HEK293 (cell line): ENCODE measurements at regions not wholly inside any gene's neighbourhood (a gene's known extent, or its start where the extent isn't known, plus 50 kb on each side); places are given as distances from the start of the nearest gene placed in this dataset.

Source experiments
- CTCF ChIA-PET: fragments of 350-600 bp; formaldehyde crosslinking; extraction: SDS; loops from one replicate; lab custom pipeline; 2021; ENCODE audit warnings: antibody characterized with exemption; lab: Yijun Ruan, JAX
- POLR2A ChIA-PET: fragments of 300-600 bp; formaldehyde crosslinking; extraction: SDS; loops from one replicate; lab custom pipeline; 2020; ENCODE audit warnings: antibody characterized with exemption, inconsistent platforms; lab: Yijun Ruan, JAX
- H3K27ac ChIP-seq: fragments of 200-500 bp; sonication (Bioruptor generic); 2 replicates; pipeline ENCODE4 v1.5.1; 2014; ENCODE audit warnings: low read depth, low read length, control low read depth, inconsistent platforms; ENCODE audit errors: extremely low read depth
- H3K36me3 ChIP-seq, 2 experiments: fragments of 200-500 bp in 1 of 2; sonication (Bioruptor generic) in 1 of 2; 1 replicate in 1 of 2; 2 replicates in 1 of 2; pipeline ENCODE4 v1.5.1; 2014 to 2017; ENCODE audit warnings: inconsistent platforms in 2 of 2, low read length in 2 of 2; ENCODE audit not compliant: control insufficient read depth in 2 of 2, insufficient read depth in 1 of 2
- H3K4me1 ChIP-seq: fragments of 200-500 bp; sonication (Bioruptor generic); 2 replicates; pipeline ENCODE4 v1.5.1; 2014; ENCODE audit warnings: mild to moderate bottlenecking, low read length, inconsistent platforms; ENCODE audit not compliant: control insufficient read depth, insufficient read depth
- H3K4me3 ChIP-seq: 2 replicates; pipeline ENCODE4 v1.5.1; 2011; ENCODE audit warnings: low read depth, mild to moderate bottlenecking, control low read depth, low read length, moderate library complexity
- H3K9me3 ChIP-seq: fragments of 200-500 bp; sonication (Bioruptor generic); 2 replicates; pipeline ENCODE4 v1.5.1; 2014; ENCODE audit warnings: low read depth, low read length, inconsistent platforms; ENCODE audit not compliant: control insufficient read depth, insufficient read depth
- GLI2 ChIP-seq: fragments of 450-650 bp; formaldehyde crosslinking; IDR thresholded peaks from 2 replicates; pipeline ENCODE4; 2017; ENCODE audit warnings: missing biosample characterization, missing genetic modification characterization, low read depth, borderline replicate concordance
- KLF16 ChIP-seq: fragments of 450-650 bp; formaldehyde crosslinking; IDR thresholded peaks from 2 replicates; pipeline ENCODE4 v1.5.1; 2017; ENCODE audit warnings: missing biosample characterization, missing genetic modification characterization
- MYNN ChIP-seq: fragments of 450-650 bp; formaldehyde crosslinking; IDR thresholded peaks from 2 replicates; pipeline ENCODE4 v1.5.1; 2016; ENCODE audit warnings: missing biosample characterization, missing genetic modification characterization, borderline replicate concordance
- OSR2 ChIP-seq: fragments of 450-650 bp; formaldehyde crosslinking; IDR thresholded peaks from 2 replicates; pipeline ENCODE4 v1.5.1; 2016; ENCODE audit warnings: missing biosample characterization, missing genetic modification characterization
- SP7 ChIP-seq: fragments of 450-650 bp; formaldehyde crosslinking; IDR thresholded peaks from 2 replicates; pipeline ENCODE4 v1.5.1; 2016; ENCODE audit warnings: missing biosample characterization, missing genetic modification characterization
- ZBTB17 ChIP-seq: fragments of 450-650 bp; formaldehyde crosslinking; IDR thresholded peaks from 2 replicates; pipeline ENCODE4 v1.5.1; 2016; ENCODE audit warnings: missing biosample characterization, missing genetic modification characterization
- ZBTB20 ChIP-seq: fragments of 450-650 bp; formaldehyde crosslinking; IDR thresholded peaks from 2 replicates; pipeline ENCODE4 v1.5.1; 2016; ENCODE audit warnings: missing biosample characterization, missing genetic modification characterization
- ZBTB7A ChIP-seq: fragments of 450-650 bp; formaldehyde crosslinking; IDR thresholded peaks from 2 replicates; pipeline ENCODE4 v1.5.1; 2016; ENCODE audit warnings: low read depth, missing biosample characterization, missing genetic modification characterization
- ZBTB8A ChIP-seq: fragments of 450-650 bp; formaldehyde crosslinking; IDR thresholded peaks from 2 replicates; pipeline ENCODE4 v1.5.1; 2016; ENCODE audit warnings: missing biosample characterization, missing genetic modification characterization
- ZNF133 ChIP-seq: fragments of 450-650 bp; formaldehyde crosslinking; IDR thresholded peaks from 2 replicates; pipeline ENCODE4 v1.5.1; 2016; ENCODE audit warnings: missing biosample characterization, missing genetic modification characterization
- ZNF23 ChIP-seq: fragments of 450-650 bp; formaldehyde crosslinking; IDR thresholded peaks from 2 replicates; pipeline ENCODE4 v1.5.1; 2016; ENCODE audit warnings: missing biosample characterization, missing genetic modification characterization, borderline replicate concordance
- ZNF239 ChIP-seq: fragments of 450-650 bp; formaldehyde crosslinking; IDR thresholded peaks from 2 replicates; pipeline ENCODE4 v1.5.1; 2016; ENCODE audit warnings: missing biosample characterization, missing genetic modification characterization
- ZNF24 ChIP-seq: fragments of 450-650 bp; formaldehyde crosslinking; IDR thresholded peaks from 2 replicates; pipeline ENCODE4 v1.5.1; 2016; ENCODE audit warnings: missing biosample characterization, missing genetic modification characterization
- ZNF391 ChIP-seq: fragments of 450-650 bp; formaldehyde crosslinking; IDR thresholded peaks from 2 replicates; pipeline ENCODE4 v1.5.1; 2016; ENCODE audit warnings: low read depth, missing biosample characterization, missing genetic modification characterization, borderline replicate concordance
- ZNF394 ChIP-seq: fragments of 450-650 bp; formaldehyde crosslinking; IDR thresholded peaks from 2 replicates; pipeline ENCODE4 v1.5.1; 2016; ENCODE audit warnings: missing biosample characterization, missing genetic modification characterization, mild to moderate bottlenecking, moderate library complexity, borderline replicate concordance
- ZNF473 ChIP-seq: fragments of 450-650 bp; formaldehyde crosslinking; IDR thresholded peaks from 2 replicates; pipeline ENCODE4 v1.5.1; 2017; ENCODE audit warnings: missing biosample characterization, missing genetic modification characterization
- ZNF549 ChIP-seq: fragments of 450-650 bp; IDR thresholded peaks from 2 replicates; pipeline ENCODE4 v1.5.1; 2018; ENCODE audit warnings: missing biosample characterization, missing genetic modification characterization, mild to moderate bottlenecking, inconsistent platforms, moderate library complexity
- ZNF629 ChIP-seq: fragments of 450-650 bp; formaldehyde crosslinking; IDR thresholded peaks from 2 replicates; pipeline ENCODE4 v1.5.1; 2017; ENCODE audit warnings: missing biosample characterization, missing genetic modification characterization
- ZNF654 ChIP-seq: fragments of 450-650 bp; formaldehyde crosslinking; IDR thresholded peaks from 2 replicates; pipeline ENCODE4 v1.5.1; 2016; ENCODE audit warnings: low read depth, missing biosample characterization, missing genetic modification characterization
- ZNF768 ChIP-seq: fragments of 450-650 bp; formaldehyde crosslinking; IDR thresholded peaks from 2 replicates; pipeline ENCODE4 v1.5.1; 2018; ENCODE audit warnings: missing biosample characterization, mild to moderate bottlenecking, missing genetic modification characterization
- ZNF792 ChIP-seq: fragments of 450-650 bp; formaldehyde crosslinking; IDR thresholded peaks from 2 replicates; pipeline ENCODE4 v1.5.1; 2016; ENCODE audit warnings: missing biosample characterization, missing genetic modification characterization
- TF ChIP-seq, protein P1 (sequence below): fragments of 450-650 bp; formaldehyde crosslinking; conservative IDR thresholded peaks from 2 replicates; pipeline ENCODE4 v1.5.1; 2016; ENCODE audit warnings: low read depth, missing biosample characterization, missing genetic modification characterization
- TF ChIP-seq, protein P2 (sequence below): fragments of 450-650 bp; formaldehyde crosslinking; IDR thresholded peaks from 2 replicates; pipeline ENCODE4 v1.5.1; 2016; ENCODE audit warnings: missing biosample characterization, missing genetic modification characterization
- TF ChIP-seq, protein P3 (sequence below): fragments of 450-650 bp; formaldehyde crosslinking; IDR thresholded peaks from 2 replicates; pipeline ENCODE4 v1.5.1; 2016; ENCODE audit warnings: missing biosample characterization, missing genetic modification characterization

DNA sequence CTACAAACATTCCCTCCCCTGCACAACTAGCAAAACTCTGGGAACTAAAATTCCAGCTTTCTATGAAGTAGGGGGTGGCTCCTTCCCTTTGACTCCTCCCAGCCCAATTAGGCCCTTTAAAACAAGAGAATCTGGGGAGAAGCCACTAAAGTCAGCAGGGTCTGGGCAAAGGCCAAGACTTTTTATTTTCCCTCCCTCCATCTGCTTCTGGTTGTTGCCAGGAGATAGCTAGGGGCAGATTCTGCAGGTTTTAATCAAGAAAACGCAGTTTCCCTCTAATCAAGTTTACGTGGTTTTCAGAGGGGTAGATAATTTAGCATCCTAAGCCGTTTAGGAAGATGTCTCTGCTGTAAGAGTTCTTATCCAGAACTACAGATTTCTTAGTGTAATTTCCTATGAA is 114.5 kb upstream of the CDH6 start:
- TF ChIP-seq GLI2 (no peak), ZNF391 (no peak), ZBTB7A (tag by site-specific recombination) (no peak), SP7 (tag by site-specific recombination) (no peak), KLF16 (no peak), ZNF629 (tag by site-specific recombination) (no peak), ZNF792 (tag by site-specific recombination) (no peak), OSR2 (tag by site-specific recombination) (no peak), ZNF239 (tag by site-specific recombination) (no peak), ZNF473 (tag by site-specific recombination) (no peak), ZNF23 (tag by site-specific recombination) (no peak), MYNN (tag by site-specific recombination) (no peak), ZNF549 (tag by site-specific recombination) (no peak), ZBTB17 (tag by site-specific recombination) (no peak), ZBTB20 (tag by site-specific recombination) (no peak), ZBTB8A (tag by site-specific recombination) (no peak)
- TF ChIP-seq, protein P1, sequence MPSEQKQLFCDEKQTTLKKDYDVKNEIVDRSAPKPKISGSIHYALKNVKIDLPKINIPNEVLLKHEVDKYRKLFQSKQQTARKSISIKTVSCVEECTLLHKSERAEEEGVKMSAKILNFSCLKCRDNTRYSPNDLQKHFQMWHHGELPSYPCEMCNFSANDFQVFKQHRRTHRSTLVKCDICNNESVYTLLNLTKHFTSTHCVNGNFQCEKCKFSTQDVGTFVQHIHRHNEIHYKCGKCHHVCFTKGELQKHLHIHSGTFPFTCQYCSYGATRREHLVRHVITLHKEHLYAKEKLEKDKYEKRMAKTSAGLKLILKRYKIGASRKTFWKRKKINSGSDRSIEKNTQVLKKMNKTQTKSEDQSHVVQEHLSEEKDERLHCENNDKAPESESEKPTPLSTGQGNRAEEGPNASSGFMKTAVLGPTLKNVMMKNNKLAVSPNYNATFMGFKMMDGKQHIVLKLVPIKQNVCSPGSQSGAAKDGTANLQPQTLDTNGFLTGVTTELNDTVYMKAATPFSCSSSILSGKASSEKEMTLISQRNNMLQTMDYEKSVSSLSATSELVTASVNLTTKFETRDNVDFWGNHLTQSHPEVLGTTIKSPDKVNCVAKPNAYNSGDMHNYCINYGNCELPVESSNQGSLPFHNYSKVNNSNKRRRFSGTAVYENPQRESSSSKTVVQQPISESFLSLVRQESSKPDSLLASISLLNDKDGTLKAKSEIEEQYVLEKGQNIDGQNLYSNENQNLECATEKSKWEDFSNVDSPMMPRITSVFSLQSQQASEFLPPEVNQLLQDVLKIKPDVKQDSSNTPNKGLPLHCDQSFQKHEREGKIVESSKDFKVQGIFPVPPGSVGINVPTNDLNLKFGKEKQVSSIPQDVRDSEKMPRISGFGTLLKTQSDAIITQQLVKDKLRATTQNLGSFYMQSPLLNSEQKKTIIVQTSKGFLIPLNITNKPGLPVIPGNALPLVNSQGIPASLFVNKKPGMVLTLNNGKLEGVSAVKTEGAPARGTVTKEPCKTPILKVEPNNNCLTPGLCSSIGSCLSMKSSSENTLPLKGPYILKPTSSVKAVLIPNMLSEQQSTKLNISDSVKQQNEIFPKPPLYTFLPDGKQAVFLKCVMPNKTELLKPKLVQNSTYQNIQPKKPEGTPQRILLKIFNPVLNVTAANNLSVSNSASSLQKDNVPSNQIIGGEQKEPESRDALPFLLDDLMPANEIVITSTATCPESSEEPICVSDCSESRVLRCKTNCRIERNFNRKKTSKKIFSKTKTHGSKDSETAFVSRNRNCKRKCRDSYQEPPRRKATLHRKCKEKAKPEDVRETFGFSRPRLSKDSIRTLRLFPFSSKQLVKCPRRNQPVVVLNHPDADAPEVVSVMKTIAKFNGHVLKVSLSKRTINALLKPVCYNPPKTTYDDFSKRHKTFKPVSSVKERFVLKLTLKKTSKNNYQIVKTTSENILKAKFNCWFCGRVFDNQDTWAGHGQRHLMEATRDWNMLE: no peak
- TF ChIP-seq, protein P2, sequence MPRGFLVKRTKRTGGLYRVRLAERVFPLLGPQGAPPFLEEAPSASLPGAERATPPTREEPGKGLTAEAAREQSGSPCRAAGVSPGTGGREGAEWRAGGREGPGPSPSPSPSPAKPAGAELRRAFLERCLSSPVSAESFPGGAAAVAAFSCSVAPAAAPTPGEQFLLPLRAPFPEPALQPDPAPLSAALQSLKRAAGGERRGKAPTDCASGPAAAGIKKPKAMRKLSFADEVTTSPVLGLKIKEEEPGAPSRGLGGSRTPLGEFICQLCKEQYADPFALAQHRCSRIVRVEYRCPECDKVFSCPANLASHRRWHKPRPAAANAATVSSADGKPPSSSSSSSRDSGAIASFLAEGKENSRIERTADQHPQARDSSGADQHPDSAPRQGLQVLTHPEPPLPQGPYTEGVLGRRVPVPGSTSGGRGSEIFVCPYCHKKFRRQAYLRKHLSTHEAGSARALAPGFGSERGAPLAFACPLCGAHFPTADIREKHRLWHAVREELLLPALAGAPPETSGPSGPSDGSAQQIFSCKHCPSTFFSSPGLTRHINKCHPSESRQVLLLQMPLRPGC: no peak
- H3K4me3 ChIP-seq: no peak overlapping the region
- ChIA-PET CTCF (no interaction called here), POLR2A (no interaction called here)
- no peak overlapping the region for H3K27ac ChIP-seq
- H3K4me1 ChIP-seq: no peaks in the 10 kb centered on the region
- no peaks in the 10 kb centered on the region for H3K36me3 ChIP-seq
- H3K9me3 ChIP-seq: no peaks in the 10 kb centered on the region

DNA sequence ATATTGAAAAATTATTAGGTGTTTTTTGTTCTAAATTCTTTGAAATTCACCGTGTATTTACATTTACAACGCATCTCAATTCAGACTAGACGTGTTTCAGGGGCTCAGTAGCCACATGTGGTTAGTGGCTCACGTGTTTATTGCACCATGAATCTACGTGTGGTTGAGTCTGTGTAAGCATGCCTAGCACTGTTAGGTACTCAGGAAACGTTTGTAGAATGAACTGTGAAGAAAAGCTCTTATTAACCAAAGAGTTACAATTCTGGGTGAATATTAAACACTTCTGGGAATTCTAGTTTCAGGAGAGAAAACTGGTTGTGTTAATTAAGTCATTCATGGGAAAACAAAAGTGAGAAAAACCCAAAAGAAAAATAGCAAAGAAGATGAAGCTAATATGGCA is 117.5 kb upstream of the CDH6 start:
- Histone ChIP-seq H3K9me3 (no peaks in the 10 kb centered on the region), H3K36me3 (no peaks in the 10 kb centered on the region), H3K4me3 (no peak overlapping the region), H3K27ac (no peak overlapping the region), H3K4me1 (no peaks in the 10 kb centered on the region)
- ChIA-PET POLR2A (interaction anchor here (0.7 kb wide), 1 partner anchor 40 kb away, joined by 3 read pairs; no protein-coding TSS in a partner anchor), CTCF (no interaction called here)
- TF ChIP-seq, protein P3, sequence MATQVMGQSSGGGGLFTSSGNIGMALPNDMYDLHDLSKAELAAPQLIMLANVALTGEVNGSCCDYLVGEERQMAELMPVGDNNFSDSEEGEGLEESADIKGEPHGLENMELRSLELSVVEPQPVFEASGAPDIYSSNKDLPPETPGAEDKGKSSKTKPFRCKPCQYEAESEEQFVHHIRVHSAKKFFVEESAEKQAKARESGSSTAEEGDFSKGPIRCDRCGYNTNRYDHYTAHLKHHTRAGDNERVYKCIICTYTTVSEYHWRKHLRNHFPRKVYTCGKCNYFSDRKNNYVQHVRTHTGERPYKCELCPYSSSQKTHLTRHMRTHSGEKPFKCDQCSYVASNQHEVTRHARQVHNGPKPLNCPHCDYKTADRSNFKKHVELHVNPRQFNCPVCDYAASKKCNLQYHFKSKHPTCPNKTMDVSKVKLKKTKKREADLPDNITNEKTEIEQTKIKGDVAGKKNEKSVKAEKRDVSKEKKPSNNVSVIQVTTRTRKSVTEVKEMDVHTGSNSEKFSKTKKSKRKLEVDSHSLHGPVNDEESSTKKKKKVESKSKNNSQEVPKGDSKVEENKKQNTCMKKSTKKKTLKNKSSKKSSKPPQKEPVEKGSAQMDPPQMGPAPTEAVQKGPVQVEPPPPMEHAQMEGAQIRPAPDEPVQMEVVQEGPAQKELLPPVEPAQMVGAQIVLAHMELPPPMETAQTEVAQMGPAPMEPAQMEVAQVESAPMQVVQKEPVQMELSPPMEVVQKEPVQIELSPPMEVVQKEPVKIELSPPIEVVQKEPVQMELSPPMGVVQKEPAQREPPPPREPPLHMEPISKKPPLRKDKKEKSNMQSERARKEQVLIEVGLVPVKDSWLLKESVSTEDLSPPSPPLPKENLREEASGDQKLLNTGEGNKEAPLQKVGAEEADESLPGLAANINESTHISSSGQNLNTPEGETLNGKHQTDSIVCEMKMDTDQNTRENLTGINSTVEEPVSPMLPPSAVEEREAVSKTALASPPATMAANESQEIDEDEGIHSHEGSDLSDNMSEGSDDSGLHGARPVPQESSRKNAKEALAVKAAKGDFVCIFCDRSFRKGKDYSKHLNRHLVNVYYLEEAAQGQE (tag by site-specific recombination): no peak
- TF ChIP-seq, protein P2: no peak
- no peak for TF ChIP-seq ZNF24 (tag by site-specific recombination)
- no peak for TF ChIP-seq ZNF654 (tag by site-specific recombination)
- no peak for TF ChIP-seq ZNF394 (tag by site-specific recombination)
- no peak for TF ChIP-seq ZNF768
- no peak for TF ChIP-seq ZNF133 (tag by site-specific recombination)
